Mesendoderm (in vitro differentiated cells): ENCODE measurements at regions not wholly inside any gene's neighbourhood (a gene's known extent, or its start where the extent isn't known, plus 50 kb on each side); places are given as distances from the start of the nearest gene placed in this dataset.

Experiments
- DNase-seq: peaks from one replicate; pipeline ENCODE4 v3.0.0; 2013
- H2AK5ac ChIP-seq: 2 replicates; pipeline ENCODE4 v1.6.1; 2013; ENCODE audit warnings: low read length, inconsistent platforms
- H2BK120ac ChIP-seq: 2 replicates; pipeline ENCODE4 v1.6.1; 2013; ENCODE audit warnings: low read depth, mild to moderate bottlenecking, low read length, moderate library complexity, mixed read lengths
- H2BK15ac ChIP-seq: replicated peaks from 2 replicates; pipeline ENCODE4 v1.6.1; 2013; ENCODE audit warnings: low read depth, mild to moderate bottlenecking, moderate library complexity
- H2BK5ac ChIP-seq: 2 replicates; pipeline ENCODE4 v1.6.1; 2013; ENCODE audit warnings: low read length, inconsistent platforms
- H3K18ac ChIP-seq: 2 replicates; pipeline ENCODE4 v1.6.1; 2013; ENCODE audit warnings: mild to moderate bottlenecking, low read length, mixed read lengths
- H3K23ac ChIP-seq: one replicate; pipeline ENCODE4 v1.6.1; 2013; ENCODE audit warnings: low read length
- H3K27ac ChIP-seq: 2 replicates; pipeline ENCODE4 v1.5.1; 2013; ENCODE audit warnings: low read depth, mild to moderate bottlenecking, inconsistent platforms, low read length, moderate library complexity
- H3K27me3 ChIP-seq: 2 replicates; pipeline ENCODE4 v1.6.1; 2013; ENCODE audit warnings: low read length, control low read depth, mild to moderate bottlenecking, inconsistent platforms; ENCODE audit not compliant: insufficient read depth, poor library complexity
- H3K36me3 ChIP-seq: 2 replicates; pipeline ENCODE4 v1.6.1; 2013; ENCODE audit warnings: low read length, inconsistent platforms; ENCODE audit not compliant: control insufficient read depth, insufficient read depth
- H3K4ac ChIP-seq: one replicate; pipeline ENCODE4 v1.6.1; 2013; ENCODE audit warnings: low read depth, mild to moderate bottlenecking, low read length, moderate library complexity
- H3K4me1 ChIP-seq: 2 replicates; pipeline ENCODE4 v1.6.1; 2013; ENCODE audit warnings: low read depth, low read length, inconsistent platforms; ENCODE audit not compliant: control insufficient read depth
- H3K4me2 ChIP-seq: 2 replicates; pipeline ENCODE4 v1.6.1; 2013; ENCODE audit warnings: low read length
- H3K4me3 ChIP-seq: 2 replicates; pipeline ENCODE4 v1.5.1; 2013; ENCODE audit warnings: mild to moderate bottlenecking, low read length
- H3K56ac ChIP-seq: one replicate; pipeline ENCODE4 v1.6.1; 2013; ENCODE audit warnings: low read length
- H3K79me1 ChIP-seq: 2 replicates; pipeline ENCODE4 v1.6.1; 2013; ENCODE audit warnings: low read length, inconsistent platforms
- H3K79me2 ChIP-seq: 2 replicates; pipeline ENCODE4 v1.6.1; 2013; ENCODE audit warnings: mild to moderate bottlenecking, low read length; ENCODE audit not compliant: control insufficient read depth, insufficient read depth
- H3K9ac ChIP-seq: 2 replicates; pipeline ENCODE4 v1.6.1; 2013; ENCODE audit warnings: low read length, inconsistent platforms
- H4K5ac ChIP-seq: one replicate; pipeline ENCODE4 v1.6.1; 2013; ENCODE audit warnings: low read length
- H4K8ac ChIP-seq: one replicate; pipeline ENCODE4 v1.6.1; 2013; ENCODE audit warnings: low read depth, mild to moderate bottlenecking, control low read depth, low read length, moderate library complexity
- WGBS: extraction: QIAGEN DNeasy Blood & Tissue Kit; methylation state at CpG from one replicate; pipeline ENCODE4 v1.1.7; 2013; ENCODE audit warnings: low lambda C conversion rate, missing lambda C conversion rate; ENCODE audit not compliant: insufficient coverage; ENCODE audit errors: extremely low coverage; 5-methylcytosine and 5-hydroxymethylcytosine counted together

DNA sequence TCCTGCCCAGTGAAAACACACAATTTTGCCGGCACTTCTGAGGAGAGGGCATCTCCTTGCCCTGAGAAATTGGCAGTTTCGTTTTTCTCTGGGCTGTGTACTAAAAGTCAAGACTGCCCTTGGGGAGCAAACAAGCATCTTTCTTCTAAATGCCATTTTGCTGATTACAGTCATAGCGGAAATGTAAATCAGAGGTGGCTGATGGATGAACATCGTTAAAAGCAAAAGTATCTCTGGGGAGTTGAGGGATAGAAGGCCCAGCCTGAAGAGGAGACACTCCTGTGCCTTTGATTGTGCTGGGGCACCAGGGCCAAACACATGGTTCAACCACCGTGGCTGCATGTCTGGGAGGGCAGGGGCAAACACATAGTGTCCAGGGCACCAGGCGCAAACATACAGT is 49.8 kb downstream of the ABCC12 start:
- H3K27ac ChIP-seq: no peak overlapping the region
- H3K79me2 ChIP-seq: no peaks in the 10 kb centered on the region
- no peak overlapping the region for H3K23ac ChIP-seq
- H3K9ac ChIP-seq: no peak overlapping the region
- no peak overlapping the region for H3K4me3 ChIP-seq
- H4K8ac ChIP-seq: no peak overlapping the region
- no peak overlapping the region for H2BK5ac ChIP-seq
- no peak overlapping the region for H3K18ac ChIP-seq
- no peak overlapping the region for H2AK5ac ChIP-seq
- no peaks in the 10 kb centered on the region for H3K36me3 ChIP-seq
- H3K56ac ChIP-seq: no peak overlapping the region
- no peak for DNase-seq
- no peak overlapping the region for H4K5ac ChIP-seq
- no peak overlapping the region for H3K4me2 ChIP-seq
- H3K27me3 ChIP-seq: no peaks in the 10 kb centered on the region
- no CpG with 5 or more reads among the region's 6 CpGs for WGBS
- H2BK120ac ChIP-seq: no peak overlapping the region
- H3K4ac ChIP-seq: no peak overlapping the region
- no peaks in the 10 kb centered on the region for H3K4me1 ChIP-seq
- H2BK15ac ChIP-seq: no peak overlapping the region
- H3K79me1 ChIP-seq: no peaks in the 10 kb centered on the region

- no peak overlapping the region for H4K5ac ChIP-seq
- H2BK5ac ChIP-seq: no peak overlapping the region
- H4K8ac ChIP-seq: no peak overlapping the region
- DNase-seq: no peak
- H3K18ac ChIP-seq: no peak overlapping the region
- no peaks in the 10 kb centered on the region for H3K79me2 ChIP-seq
- no peaks in the 10 kb centered on the region for H3K4me1 ChIP-seq
- H3K4me3 ChIP-seq: no peak overlapping the region
- H3K79me1 ChIP-seq: no peaks in the 10 kb centered on the region
- no peak overlapping the region for H3K27ac ChIP-seq
- no peak overlapping the region for H3K56ac ChIP-seq
- no peak overlapping the region for H3K4me2 ChIP-seq
- H3K9ac ChIP-seq: no peak overlapping the region
- H3K23ac ChIP-seq: no peak overlapping the region
- H2AK5ac ChIP-seq: no peak overlapping the region
- H2BK15ac ChIP-seq: no peak overlapping the region
- H3K4ac ChIP-seq: no peak overlapping the region
- no peaks in the 10 kb centered on the region for H3K27me3 ChIP-seq
- H3K36me3 ChIP-seq: no peaks in the 10 kb centered on the region
- no peak overlapping the region for H2BK120ac ChIP-seq
- WGBS: no CpG with 5 or more reads among the region's 4 CpGs
Measured at GRCh38 chr16:48105456-48105855, 50.3 kb downstream of the ABCC12 start.

GRCh38 chr16:48103591-48103990 is 52.2 kb downstream of the ABCC12 start:
- Histone ChIP-seq H2BK5ac (no peak overlapping the region), H3K9ac (no peak overlapping the region), H3K27me3 (no peaks in the 10 kb centered on the region), H3K79me1 (no peaks in the 10 kb centered on the region), H3K36me3 (no peaks in the 10 kb centered on the region), H3K18ac (no peak overlapping the region), H3K4me1 (no peaks in the 10 kb centered on the region), H2BK120ac (no peak overlapping the region), H3K4ac (no peak overlapping the region), H3K23ac (no peak overlapping the region), H3K4me3 (no peak overlapping the region), H4K5ac (no peak overlapping the region), H3K79me2 (no peaks in the 10 kb centered on the region), H3K56ac (no peak overlapping the region), H4K8ac (no peak overlapping the region), H3K27ac (no peak overlapping the region), H2AK5ac (no peak overlapping the region), H2BK15ac (no peak overlapping the region), H3K4me2 (no peak overlapping the region)
- DNase-seq: no peak
- no CpG with 5 or more reads among the region's 6 CpGs for WGBS

DNA sequence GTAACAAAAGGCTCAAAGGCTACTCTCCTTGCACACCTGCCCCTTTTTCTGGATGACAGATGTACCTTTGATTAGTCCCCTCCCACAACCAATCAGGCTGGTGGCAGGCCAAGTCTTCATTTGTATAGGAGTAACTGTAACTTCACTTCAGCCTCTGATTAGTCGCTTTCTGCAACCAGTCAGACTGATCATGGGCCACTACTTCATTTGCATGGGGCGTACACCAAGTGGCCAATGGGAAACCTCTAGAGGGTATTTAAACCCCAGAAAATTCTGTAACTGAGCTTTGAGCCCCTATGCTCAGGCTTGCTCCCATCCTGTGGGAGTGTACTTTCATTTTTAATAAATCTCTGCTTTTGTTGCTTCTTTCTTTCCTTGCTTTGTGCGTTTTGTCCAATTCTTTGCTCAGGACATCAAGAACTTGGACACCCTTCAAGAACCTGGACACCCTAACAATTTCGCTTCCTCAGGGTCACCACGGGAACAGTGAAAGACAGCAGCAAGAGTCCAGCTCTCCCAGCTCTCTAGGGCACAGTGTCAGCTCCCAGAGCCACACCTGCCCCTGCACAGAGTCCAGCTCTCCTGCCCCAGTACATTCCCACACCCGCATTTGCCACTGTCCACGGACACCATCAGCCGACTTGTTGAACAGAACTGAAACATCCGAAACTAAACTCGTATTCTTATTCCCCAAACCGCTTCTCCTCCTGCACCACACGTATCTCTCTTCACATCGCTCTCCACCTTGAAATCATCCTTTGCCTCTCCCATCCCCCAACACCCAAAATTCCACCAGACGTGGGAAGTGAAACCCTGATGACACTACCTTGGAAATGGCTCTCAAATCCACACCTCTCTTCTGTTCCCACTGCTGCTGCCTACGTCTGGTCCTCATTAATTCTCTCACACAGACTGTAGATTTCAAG is 53.4 kb downstream of the ABCC12 start:
- H3K27me3 ChIP-seq: no peaks in the 10 kb centered on the region
- DNase-seq: no peak
- H3K79me1 ChIP-seq: no peaks in the 10 kb centered on the region
- no peak overlapping the region for H4K8ac ChIP-seq
- no peak overlapping the region for H3K27ac ChIP-seq
- H3K18ac ChIP-seq: no peak overlapping the region
- 100% methylated on average over 5 of the region's 15 CpGs for WGBS
- no peaks in the 10 kb centered on the region for H3K4me1 ChIP-seq
- H3K23ac ChIP-seq: no peak overlapping the region
- H2BK120ac ChIP-seq: no peak overlapping the region
- H2AK5ac ChIP-seq: no peak overlapping the region
- H3K9ac ChIP-seq: no peak overlapping the region
- H2BK15ac ChIP-seq: no peak overlapping the region
- H3K4me3 ChIP-seq: no peak overlapping the region
- no peak overlapping the region for H3K4me2 ChIP-seq
- H2BK5ac ChIP-seq: no peak overlapping the region
- H3K56ac ChIP-seq: no peak overlapping the region
- no peak overlapping the region for H3K4ac ChIP-seq
- H3K36me3 ChIP-seq: no peaks in the 10 kb centered on the region
- H4K5ac ChIP-seq: no peak overlapping the region
- no peaks in the 10 kb centered on the region for H3K79me2 ChIP-seq

- no peak overlapping the region for H3K9ac ChIP-seq
- no peak overlapping the region for H3K27ac ChIP-seq
- no peak overlapping the region for H3K56ac ChIP-seq
- no peaks in the 10 kb centered on the region for H3K36me3 ChIP-seq
- H3K79me1 ChIP-seq: no peaks in the 10 kb centered on the region
- no peaks in the 10 kb centered on the region for H3K79me2 ChIP-seq
- no CpG with 5 or more reads among the region's 13 CpGs for WGBS
- H2AK5ac ChIP-seq: no peak overlapping the region
- H4K8ac ChIP-seq: no peak overlapping the region
- H4K5ac ChIP-seq: no peak overlapping the region
- no peak overlapping the region for H3K23ac ChIP-seq
- no peak overlapping the region for H2BK120ac ChIP-seq
- DNase-seq: no peak
- H3K4me3 ChIP-seq: no peak overlapping the region
- H3K4me1 ChIP-seq: no peaks in the 10 kb centered on the region
- no peak overlapping the region for H2BK5ac ChIP-seq
- no peak overlapping the region for H3K18ac ChIP-seq
- H2BK15ac ChIP-seq: no peak overlapping the region
- no peak overlapping the region for H3K4me2 ChIP-seq
- H3K4ac ChIP-seq: no peak overlapping the region
- no peaks in the 10 kb centered on the region for H3K27me3 ChIP-seq
Measured at GRCh38 chr16:48101069-48101674, 54.6 kb downstream of the ABCC12 start.
